Fibroblast of skin of right biceps (primary cell): ENCODE measurements at regions not wholly inside any gene's neighbourhood (a gene's known extent, or its start where the extent isn't known, plus 50 kb on each side); places are given as distances from the start of the nearest gene placed in this dataset.
"Not testable (repeated sequence)": the region's sequence is repeated elsewhere in the genome, so short reads cannot be mapped to it uniquely, and the experiment has no call there.

Source experiments
- DNase-seq: peaks from one replicate; pipeline ENCODE4 v3.0.0-alpha.2; 2013

GRCh38 chr4:55028196-55028595 is 97.2 kb downstream of the KDR start:
- no peak for DNase-seq

GRCh38 chr4:55027596-55027995 is 97.8 kb downstream of the KDR start:
- DNase-seq: no peak

GRCh38 chr4:55025456-55025855 is 99.9 kb downstream of the KDR start:
- DNase-seq: not testable (repeated sequence)

- DNase-seq: no peak
Observed at GRCh38 chr4:55023030-55023429, 102.4 kb downstream of the KDR start.

GRCh38 chr4:55021214-55021613 is 104.2 kb downstream of the KDR start:
- DNase-seq: no peak

GRCh38 chr4:55020131-55020530 is 105.3 kb downstream of the KDR start:
- DNase-seq: no peak

- DNase-seq: no peak
Observed at GRCh38 chr4:55018978-55019377, 106.4 kb downstream of the KDR start.

GRCh38 chr4:55018521-55018920 is 106.9 kb downstream of the KDR start:
- no peak for DNase-seq

GRCh38 chr4:55017406-55017805 is 108.0 kb downstream of the KDR start:
- no peak for DNase-seq

- DNase-seq: no peak
Observed at GRCh38 chr4:55016131-55016530, 109.3 kb downstream of the KDR start.

GRCh38 chr4:55014876-55015275 is 110.5 kb downstream of the KDR start:
- DNase-seq: no peak

- no peak for DNase-seq
Observed at GRCh38 chr4:55013431-55013955, 111.9 kb downstream of the KDR start.

- DNase-seq: no peak
Observed at GRCh38 chr4:55012363-55013230, 112.8 kb downstream of the KDR start.

GRCh38 chr4:55011761-55012160 is 113.6 kb downstream of the KDR start:
- DNase-seq: no peak

GRCh38 chr4:55010550-55010949 is 114.8 kb downstream of the KDR start:
- no peak for DNase-seq

GRCh38 chr4:55008166-55009056 is 117.0 kb downstream of the KDR start:
- no peak for DNase-seq

GRCh38 chr4:55005910-55006309 is 119.5 kb downstream of the KDR start:
- no peak for DNase-seq

GRCh38 chr4:55004831-55005230 is 120.6 kb downstream of the KDR start:
- DNase-seq: peak; percentile 12

GRCh38 chr4:55002431-55002830 is 123.0 kb downstream of the KDR start:
- DNase-seq: no peak

- peak; percentile 3 for DNase-seq
Observed at GRCh38 chr4:55001538-55001937, 123.9 kb downstream of the KDR start.

- peak; percentile 9 for DNase-seq
Observed at GRCh38 chr4:54999003-54999402, 126.4 kb downstream of the KDR start.

GRCh38 chr4:54993473-54994026 is 131.8 kb downstream of the KDR start:
- not testable (repeated sequence) for DNase-seq

GRCh38 chr4:54992266-54992665 is 133.1 kb downstream of the KDR start:
- DNase-seq: no peak
